ENCODE measurements at regions not wholly inside any gene's neighbourhood (a gene's known extent, or its start where the extent isn't known, plus 50 kb on each side); places are given as distances from the start of the nearest gene placed in this dataset.
A peak's percentile ranks its signal among the peaks of the same experiment; 100 is the strongest.

- TF ChIP-seq CTCF (IDR thresholded peaks at IDR 0.05; ENCODE audit: control insufficient read depth, insufficient read depth, low read depth, low read length, missing control alignments), result no peak
- peak overlapping the region; percentile 69 for H3K4me3 ChIP-seq (ENCODE audit: control insufficient read depth, low read depth, low read length)
- DNase-seq (ENCODE audit: low read depth), result no peak
Measured at GRCh38 chr11:10931761-10932670, 74.2 kb upstream of the ZBED5 start.

DNA sequence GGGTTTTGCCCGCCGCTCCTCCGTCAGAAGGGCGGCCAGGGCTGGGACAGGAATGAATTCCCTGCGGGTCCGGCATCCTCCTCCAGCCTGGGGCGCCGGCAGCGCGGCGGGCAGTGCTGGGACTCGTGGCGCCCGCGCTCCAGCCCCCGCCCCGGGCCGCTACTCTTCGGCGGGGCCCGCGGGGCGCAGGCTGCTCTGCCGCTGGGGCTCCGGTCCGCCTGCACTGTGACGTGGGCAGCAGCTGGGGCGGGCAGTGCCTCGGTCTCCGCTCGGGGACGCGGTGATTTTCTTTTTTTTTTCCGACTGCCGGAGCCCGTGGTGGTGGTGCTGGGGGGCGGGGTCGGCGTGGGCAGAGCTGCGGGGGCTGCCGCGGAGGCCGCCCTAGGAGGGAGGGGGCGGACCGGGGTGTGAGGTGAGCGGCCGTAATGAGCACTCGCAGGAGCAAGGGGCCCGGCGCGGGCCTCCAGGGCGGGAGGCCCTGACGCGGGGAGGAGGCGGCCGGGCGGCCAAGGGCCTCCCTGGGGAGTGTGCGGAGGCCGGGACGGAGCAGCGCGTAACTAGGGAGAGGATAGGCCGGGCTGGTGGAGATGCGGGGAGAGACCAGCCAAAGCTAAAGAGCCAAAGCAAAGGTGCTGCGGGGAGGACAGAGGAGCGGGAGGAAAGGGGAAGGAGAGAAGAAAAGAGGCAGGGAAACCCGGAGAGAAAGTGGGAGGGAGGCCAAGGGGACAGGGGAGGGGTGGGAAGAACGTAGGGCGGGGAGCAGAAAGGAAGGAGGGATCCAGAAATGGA is 73.3 kb upstream of the ZBED5 start:
- TF ChIP-seq CTCF (IDR thresholded peaks at IDR 0.05; ENCODE audit: control insufficient read depth, insufficient read depth, low read depth, low read length, missing control alignments), result no peak
- H3K4me3 ChIP-seq (ENCODE audit: control insufficient read depth, low read depth, low read length), result peak overlapping the region; percentile 69
- no peak for DNase-seq (ENCODE audit: low read depth)

DNA sequence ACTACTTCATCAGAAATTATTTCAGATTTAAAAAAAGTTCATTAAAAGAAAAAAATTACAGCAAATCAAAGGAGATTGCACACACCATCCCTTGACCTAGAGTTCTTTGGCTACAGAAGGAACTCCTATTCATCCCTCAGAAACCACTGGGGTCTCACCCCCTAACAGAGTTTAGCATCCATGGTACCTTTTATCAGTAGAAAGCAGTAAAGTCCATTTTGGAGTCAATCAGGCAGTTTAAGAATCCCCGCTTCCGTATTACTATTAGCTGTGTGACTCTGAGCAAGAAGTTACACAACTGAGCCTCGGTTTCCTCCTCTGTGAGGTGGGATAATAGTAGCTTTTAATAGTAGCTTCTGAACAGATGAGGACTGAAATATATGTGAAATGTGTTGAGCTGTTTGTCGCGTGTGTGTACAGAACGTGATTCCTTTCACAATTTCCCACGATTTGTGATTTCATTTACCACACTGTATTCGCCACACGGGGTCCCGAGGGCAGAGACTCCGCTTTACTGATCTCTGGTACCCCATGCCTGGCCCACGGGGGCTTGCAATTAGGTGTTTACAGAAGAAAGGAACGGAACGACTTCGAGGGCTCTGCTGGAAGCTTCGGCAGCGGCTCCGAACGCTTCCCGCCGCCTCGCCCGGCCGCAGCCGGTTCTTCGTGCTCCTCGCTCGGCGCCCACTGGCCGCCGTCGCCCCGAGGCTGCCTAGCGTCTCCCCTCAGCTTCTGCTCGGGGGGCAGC is 72.5 kb upstream of the ZBED5 start:
- no peak for DNase-seq (ENCODE audit: low read depth)
- H3K4me3 ChIP-seq (ENCODE audit: control insufficient read depth, low read depth, low read length), result peak overlapping the region; percentile 69
- TF ChIP-seq CTCF (IDR thresholded peaks at IDR 0.05; ENCODE audit: control insufficient read depth, insufficient read depth, low read depth, low read length, missing control alignments), result no peak

GRCh38 chr11:10927538-10927937 is 69.7 kb upstream of the ZBED5 start:
- no peak for TF ChIP-seq CTCF (IDR thresholded peaks at IDR 0.05; ENCODE audit: control insufficient read depth, insufficient read depth, low read depth, low read length, missing control alignments)
- no peak overlapping the region for H3K4me3 ChIP-seq (ENCODE audit: control insufficient read depth, low read depth, low read length)
- no peak for DNase-seq (ENCODE audit: low read depth)

- no peak for TF ChIP-seq CTCF (IDR thresholded peaks at IDR 0.05; ENCODE audit: control insufficient read depth, insufficient read depth, low read depth, low read length, missing control alignments)
- no peak for DNase-seq (ENCODE audit: low read depth)
- H3K4me3 ChIP-seq (ENCODE audit: control insufficient read depth, low read depth, low read length), result no peak overlapping the region
Measured at GRCh38 chr11:10926801-10927211, 69.0 kb upstream of the ZBED5 start.

Data from AG09309 (cell line).